ENCODE measurements at regions not wholly inside any gene's neighbourhood (a gene's known extent, or its start where the extent isn't known, plus 50 kb on each side); places are given as distances from the start of the nearest gene placed in this dataset.

GRCh38 chr3:25289156-25289555 is 138.9 kb upstream of the RARB start (continued):
- no peak for TF ChIP-seq ZNF462 (CRISPR knock-in tag; IDR thresholded peaks at IDR 0.05)
- TF ChIP-seq ZNF331 (CRISPR knock-in tag; IDR thresholded peaks at IDR 0.05; ENCODE audit: low read depth) = no peak
- no peak for TF ChIP-seq CREB1 (CRISPR knock-in tag; IDR thresholded peaks at IDR 0.05; ENCODE audit: low read depth)
- TF ChIP-seq NANOG (IDR thresholded peaks at IDR 0.05; ENCODE audit: borderline replicate concordance) = no peak
- TF ChIP-seq REST (IDR thresholded peaks at IDR 0.05; ENCODE audit: unreplicated experiment) = no peak
- no peak for TF ChIP-seq POLR2AphosphoS5 (IDR thresholded peaks at IDR 0.05; ENCODE audit: low read depth)
- no peak for TF ChIP-seq EZH2phosphoT487 (IDR thresholded peaks at IDR 0.05; ENCODE audit: unreplicated experiment)
